Spleen (tissue), 7 donors: ENCODE measurements at regions not wholly inside any gene's neighbourhood (a gene's known extent, or its start where the extent isn't known, plus 50 kb on each side); places are given as distances from the start of the nearest gene placed in this dataset.

Experiments used
- CTCF ChIP-seq, 11 experiments: fragments of 200-600 bp in 7 of 11; fragments of 450-650 bp in 4 of 11; sonication (generic) in 4 of 11; IDR thresholded peaks in 8 of 11; conservative IDR thresholded peaks in 3 of 11; 1 replicate in 7 of 11; 2 replicates in 4 of 11; pipeline versions ENCODE4 v1.4.0 to v1.8.0; 2016 to 2021; ENCODE audit warnings: antibody characterized with exemption in 11 of 11, inconsistent platforms in 4 of 11, mild to moderate bottlenecking in 1 of 11
- POLR2A ChIP-seq, 3 donors: fragments of 450-650 bp; IDR thresholded peaks; one replicate each; pipeline ENCODE4 v1.5.1; 2017; ENCODE audit warnings: antibody characterized with exemption in 3 of 3, mild to moderate bottlenecking in 1 of 3
- donor health status: DM: no; HTN: no; CAD: no; lungs with moderate emphysema.
- donor health status: DM: no; HTN: no; CAD: no.
- donor health status: DM: no; HTN: no; CAD: no.

- TF ChIP-seq CTCF (IDR thresholded peaks at IDR 0.05 in 8 of 11, conservative IDR thresholded peaks at IDR 0.05 in 3 of 11) = no peak
- no peak for TF ChIP-seq POLR2A (IDR thresholded peaks at IDR 0.05)
Observed at GRCh38 chr7:68267486-68267885, 1270.9 kb downstream of the TYW1 start.
